ENCODE measurements at regions not wholly inside any gene's neighbourhood (a gene's known extent, or its start where the extent isn't known, plus 50 kb on each side); places are given as distances from the start of the nearest gene placed in this dataset.
"Not testable (repeated sequence)": the region's sequence is repeated elsewhere in the genome, so short reads cannot be mapped to it uniquely, and the experiment has no call there.

DNA sequence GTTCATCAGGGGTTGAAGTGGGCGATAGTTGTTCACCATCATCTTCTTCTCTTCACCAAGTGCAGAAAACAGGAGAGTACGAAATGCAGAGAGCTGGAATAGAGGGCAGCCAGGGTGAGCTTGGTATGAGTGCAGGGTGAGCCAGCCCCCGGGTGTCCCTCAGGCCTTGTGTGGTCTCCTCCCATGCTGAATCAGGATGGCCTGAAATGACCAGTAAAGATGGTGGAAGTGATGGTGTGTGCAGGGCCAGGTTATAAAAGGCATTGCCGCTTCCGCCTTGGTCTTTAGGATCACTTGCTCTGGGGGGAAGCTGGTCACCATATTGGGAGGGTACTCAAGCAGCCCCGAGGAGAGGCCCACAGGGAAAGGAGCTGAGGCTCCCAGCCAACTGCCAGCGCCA is 66.4 kb upstream of the METTL9 start:
- not testable (repeated sequence) for TF ChIP-seq POLR2A, EP300 (IDR thresholded peaks at IDR 0.05)
- TF ChIP-seq, protein P1, sequence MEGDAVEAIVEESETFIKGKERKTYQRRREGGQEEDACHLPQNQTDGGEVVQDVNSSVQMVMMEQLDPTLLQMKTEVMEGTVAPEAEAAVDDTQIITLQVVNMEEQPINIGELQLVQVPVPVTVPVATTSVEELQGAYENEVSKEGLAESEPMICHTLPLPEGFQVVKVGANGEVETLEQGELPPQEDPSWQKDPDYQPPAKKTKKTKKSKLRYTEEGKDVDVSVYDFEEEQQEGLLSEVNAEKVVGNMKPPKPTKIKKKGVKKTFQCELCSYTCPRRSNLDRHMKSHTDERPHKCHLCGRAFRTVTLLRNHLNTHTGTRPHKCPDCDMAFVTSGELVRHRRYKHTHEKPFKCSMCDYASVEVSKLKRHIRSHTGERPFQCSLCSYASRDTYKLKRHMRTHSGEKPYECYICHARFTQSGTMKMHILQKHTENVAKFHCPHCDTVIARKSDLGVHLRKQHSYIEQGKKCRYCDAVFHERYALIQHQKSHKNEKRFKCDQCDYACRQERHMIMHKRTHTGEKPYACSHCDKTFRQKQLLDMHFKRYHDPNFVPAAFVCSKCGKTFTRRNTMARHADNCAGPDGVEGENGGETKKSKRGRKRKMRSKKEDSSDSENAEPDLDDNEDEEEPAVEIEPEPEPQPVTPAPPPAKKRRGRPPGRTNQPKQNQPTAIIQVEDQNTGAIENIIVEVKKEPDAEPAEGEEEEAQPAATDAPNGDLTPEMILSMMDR (IDR thresholded peaks at IDR 0.05) = not testable (repeated sequence)
